Loucy (cell line): ENCODE measurements at regions not wholly inside any gene's neighbourhood (a gene's known extent, or its start where the extent isn't known, plus 50 kb on each side); places are given as distances from the start of the nearest gene placed in this dataset.

Source experiments
- H2AFZ ChIP-seq: fragments of 200-600 bp; sonication (generic); 2 replicates; pipeline ENCODE4 v1.6.0; 2016; ENCODE audit warnings: antibody characterized with exemption, mild to moderate bottlenecking, low read length, moderate library complexity
- H3F3A ChIP-seq: fragments of 200-600 bp; 2 replicates; pipeline ENCODE4 v1.6.0; 2016; ENCODE audit warnings: antibody characterized with exemption, low read depth, mild to moderate bottlenecking
- H3K27me3 ChIP-seq: fragments of 200-600 bp; sonication (generic); 2 replicates; pipeline ENCODE4 v1.6.1; 2014; ENCODE audit warnings: low read length, mild to moderate bottlenecking; ENCODE audit not compliant: insufficient read depth, poor library complexity, severe bottlenecking
- H3K36me3 ChIP-seq: fragments of 200-600 bp; sonication (generic); 2 replicates; pipeline ENCODE4 v1.6.1; 2016; ENCODE audit warnings: low read length; ENCODE audit not compliant: insufficient read depth
- H3K4me1 ChIP-seq: fragments of 200-600 bp; sonication (generic); 2 replicates; pipeline ENCODE4 v1.5.1; 2014; ENCODE audit warnings: low read length, mild to moderate bottlenecking; ENCODE audit not compliant: insufficient read depth, poor library complexity, severe bottlenecking
- H3K4me2 ChIP-seq: fragments of 200-600 bp; sonication (generic); 2 replicates; pipeline ENCODE4 v1.6.0; 2014; ENCODE audit warnings: antibody characterized with exemption, low read length, low read depth, mild to moderate bottlenecking; ENCODE audit not compliant: poor library complexity, severe bottlenecking
- H3K4me3 ChIP-seq: fragments of 200-600 bp; sonication (generic); 2 replicates; pipeline ENCODE4 v1.5.1; 2014; ENCODE audit warnings: low read length, mild to moderate bottlenecking, mixed read lengths; ENCODE audit not compliant: poor library complexity, severe bottlenecking
- H3K79me2 ChIP-seq: fragments of 200-600 bp; sonication (generic); 2 replicates; pipeline ENCODE4 v1.6.1; 2014; ENCODE audit warnings: low read length; ENCODE audit not compliant: insufficient read depth
- H3K9ac ChIP-seq: fragments of 200-600 bp; sonication (generic); 2 replicates; pipeline ENCODE4 v1.6.0; 2014; ENCODE audit warnings: mild to moderate bottlenecking, low read depth, low read length, moderate library complexity; ENCODE audit not compliant: poor library complexity, severe bottlenecking
- H3K9me2 ChIP-seq: fragments of 200-600 bp; sonication (generic); replicated peaks from 2 replicates; pipeline ENCODE4 v1.6.1; 2016; ENCODE audit warnings: low read depth, low read length, mixed read lengths
- H3K9me3 ChIP-seq: fragments of 200-600 bp; sonication (generic); 2 replicates; pipeline ENCODE4 v1.6.1; 2014; ENCODE audit warnings: mild to moderate bottlenecking, antibody characterized with exemption, low read length, low read depth; ENCODE audit not compliant: insufficient read depth
- H4K20me1 ChIP-seq: fragments of 200-600 bp; sonication (generic); 2 replicates; pipeline ENCODE4 v1.6.0; 2014; ENCODE audit warnings: antibody characterized with exemption, low read length, mild to moderate bottlenecking; ENCODE audit not compliant: insufficient read depth, poor library complexity, severe bottlenecking
- CTCF ChIP-seq: fragments of 200-600 bp; sonication (generic); conservative IDR thresholded peaks from 2 replicates; pipeline ENCODE4 v1.5.1; 2014; ENCODE audit warnings: mild to moderate bottlenecking, antibody characterized with exemption, low read length
- EZH2phosphoT487 ChIP-seq: fragments of 200-600 bp; IDR thresholded peaks from 2 replicates; pipeline ENCODE4 v1.6.1; 2018; ENCODE audit warnings: antibody characterized with exemption, mild to moderate bottlenecking, moderate library complexity, borderline replicate concordance

- no peak overlapping the region for H3K9ac ChIP-seq
- no peaks in the 10 kb centered on the region for H3K36me3 ChIP-seq
- no peaks in the 10 kb centered on the region for H3K9me3 ChIP-seq
- H4K20me1 ChIP-seq, result no peaks in the 10 kb centered on the region
- H3F3A ChIP-seq, result no peaks in the 10 kb centered on the region
- no peak overlapping the region for H3K4me3 ChIP-seq
- H3K4me2 ChIP-seq, result no peak overlapping the region
- H3K9me2 ChIP-seq, result no peaks in the 10 kb centered on the region
- no peaks in the 10 kb centered on the region for H3K79me2 ChIP-seq
- TF ChIP-seq CTCF (no peak), EZH2phosphoT487 (no peak)
- no peak overlapping the region for H2AFZ ChIP-seq
- no peaks in the 10 kb centered on the region for H3K4me1 ChIP-seq
- no peaks in the 10 kb centered on the region for H3K27me3 ChIP-seq
Measured at GRCh38 chr15:39451871-39452270, 129.0 kb upstream of the THBS1 start.

GRCh38 chr15:39453620-39454019, 127.3 kb upstream of the THBS1 start:
- H3K4me3 ChIP-seq, result no peak overlapping the region
- TF ChIP-seq CTCF (no peak), EZH2phosphoT487 (no peak)
- no peaks in the 10 kb centered on the region for H3K79me2 ChIP-seq
- no peak overlapping the region for H3K4me2 ChIP-seq
- H3K9me3 ChIP-seq, result no peaks in the 10 kb centered on the region
- H3F3A ChIP-seq, result no peaks in the 10 kb centered on the region
- no peaks in the 10 kb centered on the region for H3K4me1 ChIP-seq
- no peaks in the 10 kb centered on the region for H3K27me3 ChIP-seq
- no peaks in the 10 kb centered on the region for H3K36me3 ChIP-seq
- peak overlapping the region; percentile 35; the same call in 1 of the 2 replicates for H2AFZ ChIP-seq
- no peaks in the 10 kb centered on the region for H3K9me2 ChIP-seq
- H3K9ac ChIP-seq, result no peak overlapping the region
- no peaks in the 10 kb centered on the region for H4K20me1 ChIP-seq

- Histone ChIP-seq H3K9me3 (no peaks in the 10 kb centered on the region), H3K9me2 (no peaks in the 10 kb centered on the region), H3K79me2 (no peaks in the 10 kb centered on the region), H3F3A (no peaks in the 10 kb centered on the region), H3K4me1 (no peaks in the 10 kb centered on the region), H3K36me3 (no peaks in the 10 kb centered on the region), H2AFZ (no peak overlapping the region; the same call in 1 of the 2 replicates), H3K9ac (no peak overlapping the region), H3K4me2 (no peak overlapping the region), H3K4me3 (no peak overlapping the region), H4K20me1 (no peaks in the 10 kb centered on the region), H3K27me3 (no peaks in the 10 kb centered on the region)
- TF ChIP-seq CTCF (no peak), EZH2phosphoT487 (no peak)
Measured at GRCh38 chr15:39454189-39454986, 126.5 kb upstream of the THBS1 start.
